Bronchial epithelial cell (primary cell): ENCODE measurements at regions not wholly inside any gene's neighbourhood (a gene's known extent, or its start where the extent isn't known, plus 50 kb on each side); places are given as distances from the start of the nearest gene placed in this dataset.
A peak's percentile ranks its signal among the peaks of the same experiment; 100 is the strongest.

ENCODE experiments used
- DNase-seq: peaks from one replicate; pipeline ENCODE4 v3.0.0-alpha.2; 2010; ENCODE audit warnings: low read depth
- FAIRE-seq: peaks from 2 replicates; lab custom pipeline; 2011; peaks lifted over from hg19 to GRCh38; lab: Jason Lieb, UNC
- H3K27me3 ChIP-seq: 2 replicates; pipeline ENCODE4 v1.5.1; 2011; ENCODE audit warnings: low read length; ENCODE audit not compliant: control insufficient read depth, insufficient read depth
- H3K36me3 ChIP-seq: 2 replicates; pipeline ENCODE4 v1.5.1; 2011; ENCODE audit warnings: low read length; ENCODE audit not compliant: control insufficient read depth, insufficient read depth
- H3K4me3 ChIP-seq: 2 replicates; pipeline ENCODE4 v1.5.1; 2011; ENCODE audit warnings: mild to moderate bottlenecking, low read depth, low read length, control low read depth
- TF ChIP-seq, protein P1 (sequence below): IDR thresholded peaks from 2 replicates; pipeline ENCODE4 v1.5.1; 2011; ENCODE audit warnings: mild to moderate bottlenecking, moderate library complexity, low read length, control low read depth, inconsistent platforms; ENCODE audit not compliant: insufficient read depth, severe bottlenecking

DNA sequence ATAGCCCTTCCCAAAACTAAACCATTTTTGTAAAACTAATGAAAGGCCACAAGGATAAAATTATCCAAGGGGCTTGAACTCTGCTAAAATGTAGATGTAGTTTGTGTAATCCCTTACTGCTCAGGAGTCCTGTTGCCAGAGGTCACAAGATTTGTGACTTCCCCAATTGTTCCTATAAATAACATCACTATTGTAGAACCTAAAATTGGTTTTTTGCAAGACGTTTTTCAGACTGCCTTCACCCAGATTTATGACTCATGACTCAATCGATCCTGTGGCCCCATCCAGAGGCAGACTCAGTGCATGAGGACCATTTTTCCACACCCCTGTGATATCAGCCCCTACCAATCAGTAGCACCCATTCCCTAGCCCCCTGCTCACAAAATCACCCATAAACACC is 61.5 kb upstream of the RASSF8 start:
- DNase-seq (no peak), FAIRE-seq (no peak)
- Histone ChIP-seq H3K27me3 (no peaks in the 10 kb centered on the region), H3K4me3 (no peak overlapping the region), H3K36me3 (no peaks in the 10 kb centered on the region)
- TF ChIP-seq, protein P1, sequence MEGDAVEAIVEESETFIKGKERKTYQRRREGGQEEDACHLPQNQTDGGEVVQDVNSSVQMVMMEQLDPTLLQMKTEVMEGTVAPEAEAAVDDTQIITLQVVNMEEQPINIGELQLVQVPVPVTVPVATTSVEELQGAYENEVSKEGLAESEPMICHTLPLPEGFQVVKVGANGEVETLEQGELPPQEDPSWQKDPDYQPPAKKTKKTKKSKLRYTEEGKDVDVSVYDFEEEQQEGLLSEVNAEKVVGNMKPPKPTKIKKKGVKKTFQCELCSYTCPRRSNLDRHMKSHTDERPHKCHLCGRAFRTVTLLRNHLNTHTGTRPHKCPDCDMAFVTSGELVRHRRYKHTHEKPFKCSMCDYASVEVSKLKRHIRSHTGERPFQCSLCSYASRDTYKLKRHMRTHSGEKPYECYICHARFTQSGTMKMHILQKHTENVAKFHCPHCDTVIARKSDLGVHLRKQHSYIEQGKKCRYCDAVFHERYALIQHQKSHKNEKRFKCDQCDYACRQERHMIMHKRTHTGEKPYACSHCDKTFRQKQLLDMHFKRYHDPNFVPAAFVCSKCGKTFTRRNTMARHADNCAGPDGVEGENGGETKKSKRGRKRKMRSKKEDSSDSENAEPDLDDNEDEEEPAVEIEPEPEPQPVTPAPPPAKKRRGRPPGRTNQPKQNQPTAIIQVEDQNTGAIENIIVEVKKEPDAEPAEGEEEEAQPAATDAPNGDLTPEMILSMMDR = no peak

DNA sequence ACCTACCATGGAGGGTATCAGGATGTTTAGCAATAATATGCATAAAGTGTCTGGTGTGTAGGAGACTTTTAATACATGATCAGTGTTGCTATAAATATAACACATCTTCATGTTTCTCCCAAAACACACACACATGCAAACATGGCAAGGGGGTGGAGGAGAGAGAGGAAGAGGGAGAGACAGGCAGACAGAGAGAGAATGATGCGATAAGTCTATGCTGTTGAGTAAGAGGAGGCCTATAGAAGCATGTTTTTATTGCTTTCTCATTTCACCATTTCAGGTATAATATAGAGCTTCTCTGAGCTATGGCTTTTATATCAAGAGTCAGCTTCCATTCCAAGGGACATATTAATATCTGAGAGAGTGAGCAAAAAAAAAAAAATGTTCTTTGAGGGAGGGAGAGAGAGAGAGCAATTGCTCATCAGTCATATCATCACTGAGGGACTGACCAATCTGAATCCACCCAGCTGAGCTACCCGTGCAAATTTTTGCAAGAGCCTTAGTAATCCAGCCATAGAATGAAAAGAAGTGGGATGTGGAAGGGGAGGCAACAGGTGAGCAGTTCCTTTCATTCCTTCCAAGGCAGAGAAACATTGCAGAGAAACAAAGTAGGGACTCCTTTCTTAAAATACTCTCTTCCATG is 54.8 kb upstream of the RASSF8 start:
- H3K27me3 ChIP-seq = peaks cover 3% of the 10 kb centered on the region

DNA sequence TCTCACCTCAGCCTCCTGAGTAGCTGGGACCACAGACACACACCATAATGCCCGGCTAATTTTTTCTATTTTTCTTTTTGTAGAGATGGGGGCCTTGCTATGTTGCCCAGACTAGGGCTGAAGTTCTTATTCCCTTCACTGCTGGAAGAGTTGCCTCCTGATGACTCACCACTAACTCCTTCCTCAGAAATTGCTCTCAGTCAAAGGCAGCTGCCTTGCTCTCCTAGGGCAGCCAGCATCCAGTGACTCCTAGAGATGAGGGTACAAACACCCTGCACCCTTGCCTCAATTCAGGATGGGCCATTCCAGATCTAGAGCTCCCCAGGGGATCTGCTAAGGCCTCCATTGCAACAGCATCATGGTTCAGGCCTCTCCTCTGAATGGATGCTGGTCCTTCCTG is 54.0 kb upstream of the RASSF8 start:
- TF ChIP-seq, protein P1 = no peak
- H3K27me3 ChIP-seq = peaks cover 3% of the 10 kb centered on the region
- FAIRE-seq = no peak
- no peak overlapping the region for H3K4me3 ChIP-seq
- H3K36me3 ChIP-seq = no peaks in the 10 kb centered on the region
- peak; percentile 15 for DNase-seq

More for the DNA sequence above, 54.8 kb upstream of the RASSF8 start:
- DNase-seq (no peak), FAIRE-seq (no peak)
- TF ChIP-seq, protein P1 = no peak
- Histone ChIP-seq H3K36me3 (no peaks in the 10 kb centered on the region), H3K4me3 (no peak overlapping the region)

DNA sequence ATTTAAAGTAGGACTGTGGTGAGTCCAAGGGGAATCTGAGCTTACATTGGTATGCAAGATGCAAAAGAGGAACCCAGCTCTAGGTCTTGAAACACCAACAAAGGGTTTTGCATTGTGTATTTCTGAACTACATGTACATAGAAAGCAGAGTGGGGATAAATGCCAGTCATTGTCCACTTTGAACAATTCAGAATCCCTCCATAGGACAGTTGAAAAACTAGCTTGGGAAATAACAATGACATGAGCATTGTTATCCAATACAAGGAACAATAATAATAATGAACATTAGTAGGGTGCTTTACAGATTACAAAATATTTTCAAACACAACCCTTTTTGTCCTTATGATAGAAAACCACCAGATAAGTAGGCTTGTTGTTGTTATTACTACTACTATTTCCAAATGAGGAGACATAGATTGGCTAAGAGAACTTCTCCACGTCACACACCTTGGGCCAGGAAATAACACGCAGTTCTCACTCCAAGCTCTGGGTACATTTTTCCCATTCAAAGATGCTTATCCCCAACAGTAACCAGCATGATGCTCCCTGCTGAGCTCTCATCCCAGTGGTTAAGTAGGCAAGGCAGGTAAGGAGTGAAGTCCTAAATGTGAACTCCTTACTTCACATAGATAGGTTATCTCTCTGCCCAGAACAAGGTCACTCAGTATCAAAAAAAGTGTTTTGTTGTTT is 51.7 kb upstream of the RASSF8 start:
- TF ChIP-seq, protein P1 = no peak
- Histone ChIP-seq H3K36me3 (no peaks in the 10 kb centered on the region), H3K27me3 (peaks cover 3% of the 10 kb centered on the region), H3K4me3 (no peak overlapping the region)
- FAIRE-seq (no peak), DNase-seq (no peak)
